Immature natural killer cell (primary cell): ENCODE measurements at regions not wholly inside any gene's neighbourhood (a gene's known extent, or its start where the extent isn't known, plus 50 kb on each side); places are given as distances from the start of the nearest gene placed in this dataset.
A peak's percentile ranks its signal among the peaks of the same experiment; 100 is the strongest.

Source experiments
- DNase-seq, 3 donors: peaks; one replicate each; pipeline ENCODE4 v3.0.0; 2022; ENCODE audit warnings: mixed read lengths in 1 of 3
- H3K27ac Mint-ChIP-seq, 6 donors: one replicate each; pipeline ENCODE4 v1.8.0; 2020; ENCODE audit warnings: mixed read lengths in 6 of 6, mild to moderate bottlenecking in 5 of 6, inconsistent platforms in 4 of 6, moderate library complexity in 3 of 6
- H3K27me3 Mint-ChIP-seq, 3 donors: one replicate each; pipeline ENCODE4 v1.8.0; 2020 to 2021; ENCODE audit warnings: low read depth in 3 of 3, mild to moderate bottlenecking in 3 of 3, mixed read lengths in 3 of 3, moderate library complexity in 3 of 3, inconsistent platforms in 1 of 3
- H3K36me3 Mint-ChIP-seq, 3 donors: one replicate each; pipeline ENCODE4 v1.8.0; 2020; ENCODE audit warnings: mixed read lengths in 3 of 3, inconsistent platforms in 2 of 3, mild to moderate bottlenecking in 2 of 3
- H3K4me1 Mint-ChIP-seq, 2 donors: one replicate each; pipeline ENCODE4 v1.8.0; 2020; ENCODE audit warnings: inconsistent platforms in 2 of 2, mild to moderate bottlenecking in 2 of 2, mixed read lengths in 2 of 2, moderate library complexity in 1 of 2
- H3K4me3 Mint-ChIP-seq, 5 donors: one replicate each; pipeline ENCODE4 v1.8.0; 2020; ENCODE audit warnings: mild to moderate bottlenecking in 5 of 5, mixed read lengths in 5 of 5, inconsistent platforms in 3 of 5, moderate library complexity in 3 of 5
- H3K9me3 Mint-ChIP-seq, 6 donors: one replicate each; pipeline ENCODE4 v1.8.0; 2020; ENCODE audit warnings: mild to moderate bottlenecking in 6 of 6, mixed read lengths in 6 of 6, inconsistent platforms in 4 of 6, moderate library complexity in 3 of 6

- Mint-ChIP-seq H3K4me1 (no peaks in the 10 kb centered on the region), H3K36me3 (no peaks in the 10 kb centered on the region), H3K9me3 (no peaks in the 10 kb centered on the region), H3K27ac (no peak overlapping the region), H3K27me3 (peaks cover 1 to 8% (median 1%) of the 10 kb centered on the region in 3 donors), H3K4me3 (no peak overlapping the region)
- no peak for DNase-seq
Observed at GRCh38 chr17:73994946-73995345, 208.5 kb upstream of the RPL38 start.

GRCh38 chr17:73997059-73997458 is 206.4 kb upstream of the RPL38 start:
- Mint-ChIP-seq H3K4me3 (no peak overlapping the region), H3K27ac (no peak overlapping the region), H3K4me1 (no peaks in the 10 kb centered on the region), H3K9me3 (no peaks in the 10 kb centered on the region), H3K36me3 (no peaks in the 10 kb centered on the region), H3K27me3 (peaks cover 1 to 18% (median 1%) of the 10 kb centered on the region in 3 donors)
- no peak for DNase-seq

- Mint-ChIP-seq H3K27me3 (peaks cover 1 to 18% (median 3%) of the 10 kb centered on the region in 3 donors), H3K36me3 (no peaks in the 10 kb centered on the region), H3K9me3 (no peaks in the 10 kb centered on the region), H3K4me3 (no peak overlapping the region), H3K27ac (no peak overlapping the region), H3K4me1 (no peaks in the 10 kb centered on the region)
- no peak for DNase-seq
Observed at GRCh38 chr17:73998249-73998648, 205.2 kb upstream of the RPL38 start.

DNA sequence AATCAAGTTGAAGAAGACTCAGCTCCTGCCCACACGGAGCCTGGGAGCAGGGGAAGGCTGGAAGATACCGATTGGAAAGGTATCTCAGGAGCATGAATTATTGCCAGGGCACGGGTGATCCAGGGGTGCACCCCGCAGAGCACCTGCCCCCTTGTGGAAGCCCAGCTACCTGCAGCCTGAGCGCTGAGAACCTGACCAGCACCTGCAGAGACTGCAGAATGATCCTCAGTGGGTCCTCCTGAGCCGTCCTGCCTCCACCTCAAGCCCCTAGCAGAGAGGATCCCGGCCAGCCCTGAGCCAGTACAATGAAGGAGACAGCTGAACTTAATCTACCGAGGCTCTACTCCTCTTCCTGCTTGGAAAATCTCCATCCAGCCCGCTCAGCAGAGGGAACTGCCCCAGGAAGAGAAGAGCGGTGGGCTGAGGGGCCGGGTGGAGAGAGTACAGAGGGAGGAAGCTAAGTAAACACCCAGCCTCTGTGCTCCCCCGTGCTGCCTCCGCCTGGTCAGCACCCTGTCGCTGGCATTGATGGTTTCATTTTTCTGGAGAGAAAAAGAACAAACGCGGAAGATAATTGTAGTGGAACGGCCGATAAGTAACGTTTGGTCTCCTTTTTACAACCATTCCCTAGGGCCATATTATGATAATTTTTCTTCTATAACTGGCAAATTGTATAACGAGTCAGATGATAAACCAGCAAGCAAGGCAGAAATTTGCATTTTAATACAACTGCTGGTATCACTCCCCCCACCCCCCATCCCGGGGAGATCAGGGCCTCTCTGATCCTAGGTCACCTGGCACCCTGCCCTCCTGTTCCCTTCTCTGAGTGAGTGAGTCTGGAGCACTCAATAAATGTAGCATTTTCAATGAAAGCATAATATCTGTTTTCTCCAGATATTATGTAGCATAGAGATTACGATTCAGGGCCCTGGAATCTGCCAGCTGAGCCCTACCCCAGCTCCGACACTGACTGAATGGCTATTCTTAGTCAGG is 204.5 kb upstream of the RPL38 start:
- peak; percentile 6 to 38 (median 14) for DNase-seq

GRCh38 chr17:74001145-74001544 is 202.3 kb upstream of the RPL38 start:
- no peak overlapping the region for H3K4me3 Mint-ChIP-seq

More for the DNA sequence above, 204.5 kb upstream of the RPL38 start:
- H3K27ac Mint-ChIP-seq, result no peak overlapping the region
- H3K27me3 Mint-ChIP-seq, result peaks cover 3 to 20% (median 3%) of the 10 kb centered on the region in 3 donors
- H3K4me1 Mint-ChIP-seq, result no peaks in the 10 kb centered on the region
- no peak overlapping the region for H3K4me3 Mint-ChIP-seq
- no peaks in the 10 kb centered on the region for H3K9me3 Mint-ChIP-seq
- H3K36me3 Mint-ChIP-seq, result no peaks in the 10 kb centered on the region

DNA sequence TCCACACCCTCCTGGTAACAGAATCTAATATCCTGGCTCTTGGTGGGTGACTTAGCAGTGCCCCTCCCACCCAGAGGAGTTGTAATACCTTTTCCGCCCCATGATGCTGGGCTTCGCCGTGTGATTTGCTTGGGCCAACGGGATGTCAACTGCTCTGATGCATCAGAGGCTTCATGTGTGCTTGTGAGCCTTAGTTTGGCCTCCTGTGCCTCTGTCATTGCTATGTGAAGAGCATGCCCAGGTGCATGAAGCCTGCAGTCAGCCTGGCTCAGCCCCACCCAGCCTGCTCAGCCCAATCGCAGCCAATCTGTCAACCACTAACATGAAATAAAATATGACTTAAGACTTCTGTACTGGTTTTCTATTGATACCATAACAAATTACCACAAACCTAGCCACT is 201.2 kb upstream of the RPL38 start:
- Mint-ChIP-seq H3K4me3 (no peak overlapping the region), H3K36me3 (no peaks in the 10 kb centered on the region), H3K4me1 (no peaks in the 10 kb centered on the region), H3K27me3 (peaks cover 3 to 25% (median 3%) of the 10 kb centered on the region in 3 donors), H3K27ac (no peak overlapping the region), H3K9me3 (no peaks in the 10 kb centered on the region)
- DNase-seq, result no peak

More at GRCh38 chr17:74001145-74001544, 202.3 kb upstream of the RPL38 start:
- no peak for DNase-seq
- H3K27me3 Mint-ChIP-seq, result peaks cover 3 to 25% (median 3%) of the 10 kb centered on the region in 3 donors
- no peaks in the 10 kb centered on the region for H3K36me3 Mint-ChIP-seq
- no peaks in the 10 kb centered on the region for H3K4me1 Mint-ChIP-seq
- no peak overlapping the region for H3K27ac Mint-ChIP-seq
- no peaks in the 10 kb centered on the region for H3K9me3 Mint-ChIP-seq

DNA sequence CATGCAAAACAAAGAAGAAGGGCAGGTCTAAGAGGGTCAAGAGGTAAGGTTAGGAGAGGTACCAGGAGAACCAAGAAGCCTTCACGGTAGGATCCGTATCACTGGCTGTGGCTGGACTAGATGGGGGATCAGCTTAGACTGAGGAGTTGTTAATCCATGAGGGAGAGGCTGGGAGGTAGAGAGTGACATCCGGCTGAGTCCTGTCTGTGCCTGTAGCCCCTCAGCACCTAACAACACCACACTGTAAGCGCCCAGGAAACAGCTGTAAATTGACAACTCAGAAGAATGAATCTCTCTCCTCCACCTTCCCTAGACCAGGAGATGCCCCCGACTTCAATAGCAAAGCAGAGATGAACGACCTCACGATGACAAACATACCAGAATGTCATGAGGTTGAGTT is 199.4 kb upstream of the RPL38 start:
- no peak overlapping the region for H3K4me3 Mint-ChIP-seq

GRCh38 chr17:74005790-74006189 is 197.7 kb upstream of the RPL38 start:
- Mint-ChIP-seq H3K4me3 (no peak overlapping the region), H3K36me3 (no peaks in the 10 kb centered on the region), H3K9me3 (no peaks in the 10 kb centered on the region), H3K27ac (no peak overlapping the region), H3K27me3 (peaks cover 1 to 27% (median 2%) of the 10 kb centered on the region in 3 donors), H3K4me1 (no peaks in the 10 kb centered on the region)
- DNase-seq, result no peak

More for the DNA sequence above, 199.4 kb upstream of the RPL38 start:
- Mint-ChIP-seq H3K36me3 (no peaks in the 10 kb centered on the region), H3K27me3 (peaks cover 2 to 27% (median 3%) of the 10 kb centered on the region in 3 donors), H3K27ac (no peak overlapping the region), H3K9me3 (no peaks in the 10 kb centered on the region), H3K4me1 (no peaks in the 10 kb centered on the region)
- no peak for DNase-seq

GRCh38 chr17:74006371-74006770 is 197.1 kb upstream of the RPL38 start:
- Mint-ChIP-seq H3K4me3 (no peak overlapping the region), H3K27me3 (peaks cover 1 to 27% (median 2%) of the 10 kb centered on the region in 3 donors), H3K4me1 (no peaks in the 10 kb centered on the region), H3K27ac (no peak overlapping the region), H3K36me3 (no peaks in the 10 kb centered on the region), H3K9me3 (no peaks in the 10 kb centered on the region)
- no peak for DNase-seq

DNA sequence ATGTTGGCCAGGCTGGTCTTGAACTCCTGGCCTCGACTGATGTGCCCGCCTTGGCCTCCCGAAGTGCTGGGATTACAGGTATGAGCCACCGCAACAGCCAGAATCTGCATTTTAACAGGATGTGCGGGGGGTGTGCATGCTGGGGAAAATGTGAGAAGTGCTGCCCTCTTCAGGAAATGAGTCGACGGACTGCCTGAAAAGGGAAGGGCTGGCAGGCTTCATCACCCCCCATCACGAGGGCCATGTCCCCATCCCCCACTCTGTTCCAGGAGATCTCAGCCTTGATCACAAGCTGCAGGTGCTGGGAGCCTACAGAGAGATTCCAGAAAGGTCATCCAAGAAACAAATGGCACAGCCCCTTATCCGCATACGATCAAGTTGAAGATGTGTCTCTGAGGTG is 195.3 kb upstream of the RPL38 start:
- Mint-ChIP-seq H3K4me1 (no peaks in the 10 kb centered on the region), H3K4me3 (no peak overlapping the region), H3K27ac (no peak overlapping the region), H3K9me3 (no peaks in the 10 kb centered on the region), H3K27me3 (peaks cover 0 to 30% (median 2%) of the 10 kb centered on the region in 3 donors), H3K36me3 (no peaks in the 10 kb centered on the region)
- DNase-seq, result no peak

- peaks cover 0 to 33% (median 2%) of the 10 kb centered on the region in 3 donors for H3K27me3 Mint-ChIP-seq
Observed at GRCh38 chr17:74009056-74009625, 194.3 kb upstream of the RPL38 start.

GRCh38 chr17:74010903-74011302 is 192.6 kb upstream of the RPL38 start:
- peaks cover 2 to 29% (median 2%) of the 10 kb centered on the region in 3 donors for H3K27me3 Mint-ChIP-seq
- DNase-seq, result no peak
- H3K9me3 Mint-ChIP-seq, result no peaks in the 10 kb centered on the region
- H3K4me1 Mint-ChIP-seq, result no peaks in the 10 kb centered on the region
- peak overlapping the region in 1 of 6 donors; percentile 1 for H3K27ac Mint-ChIP-seq
- no peaks in the 10 kb centered on the region for H3K36me3 Mint-ChIP-seq
- H3K4me3 Mint-ChIP-seq, result no peak overlapping the region

More at GRCh38 chr17:74009056-74009625, 194.3 kb upstream of the RPL38 start:
- Mint-ChIP-seq H3K4me1 (no peaks in the 10 kb centered on the region), H3K9me3 (no peaks in the 10 kb centered on the region), H3K4me3 (no peak overlapping the region), H3K27ac (no peak overlapping the region), H3K36me3 (no peaks in the 10 kb centered on the region)
- DNase-seq, result no peak

DNA sequence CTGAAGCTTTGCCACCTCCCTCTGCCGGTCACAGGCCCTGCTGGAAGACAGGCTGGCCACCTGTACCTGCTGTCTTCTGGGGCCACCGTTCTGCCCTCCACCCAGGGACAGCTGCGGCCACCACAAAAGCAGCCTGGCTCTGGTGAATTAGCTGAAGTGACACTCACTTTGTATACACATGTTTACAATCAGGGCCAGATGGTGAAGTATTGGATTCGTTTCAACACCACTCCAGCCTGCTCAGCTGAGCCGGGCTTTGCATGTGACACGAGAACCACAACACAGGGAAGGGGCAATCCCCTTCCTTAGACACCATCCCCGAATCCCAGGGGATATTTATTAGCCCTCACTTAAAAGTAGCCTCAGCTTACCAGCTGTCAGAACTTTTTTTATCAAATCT is 191.5 kb upstream of the RPL38 start:
- H3K9me3 Mint-ChIP-seq, result no peaks in the 10 kb centered on the region
- H3K4me1 Mint-ChIP-seq, result no peaks in the 10 kb centered on the region
- no peak overlapping the region for H3K4me3 Mint-ChIP-seq
- H3K27ac Mint-ChIP-seq, result no peak overlapping the region
- H3K36me3 Mint-ChIP-seq, result no peaks in the 10 kb centered on the region
- H3K27me3 Mint-ChIP-seq, result peaks cover 2 to 29% (median 3%) of the 10 kb centered on the region in 3 donors
- DNase-seq, result no peak

GRCh38 chr17:74012465-74012864 is 191.0 kb upstream of the RPL38 start:
- H3K4me3 Mint-ChIP-seq, result no peak overlapping the region
- H3K27me3 Mint-ChIP-seq, result peaks cover 2 to 27% (median 6%) of the 10 kb centered on the region in 3 donors
- no peak overlapping the region for H3K27ac Mint-ChIP-seq
- no peaks in the 10 kb centered on the region for H3K36me3 Mint-ChIP-seq
- no peak for DNase-seq
- no peaks in the 10 kb centered on the region for H3K9me3 Mint-ChIP-seq
- no peaks in the 10 kb centered on the region for H3K4me1 Mint-ChIP-seq
